ENCODE measurements at regions not wholly inside any gene's neighbourhood (a gene's known extent, or its start where the extent isn't known, plus 50 kb on each side); places are given as distances from the start of the nearest gene placed in this dataset.

DNA sequence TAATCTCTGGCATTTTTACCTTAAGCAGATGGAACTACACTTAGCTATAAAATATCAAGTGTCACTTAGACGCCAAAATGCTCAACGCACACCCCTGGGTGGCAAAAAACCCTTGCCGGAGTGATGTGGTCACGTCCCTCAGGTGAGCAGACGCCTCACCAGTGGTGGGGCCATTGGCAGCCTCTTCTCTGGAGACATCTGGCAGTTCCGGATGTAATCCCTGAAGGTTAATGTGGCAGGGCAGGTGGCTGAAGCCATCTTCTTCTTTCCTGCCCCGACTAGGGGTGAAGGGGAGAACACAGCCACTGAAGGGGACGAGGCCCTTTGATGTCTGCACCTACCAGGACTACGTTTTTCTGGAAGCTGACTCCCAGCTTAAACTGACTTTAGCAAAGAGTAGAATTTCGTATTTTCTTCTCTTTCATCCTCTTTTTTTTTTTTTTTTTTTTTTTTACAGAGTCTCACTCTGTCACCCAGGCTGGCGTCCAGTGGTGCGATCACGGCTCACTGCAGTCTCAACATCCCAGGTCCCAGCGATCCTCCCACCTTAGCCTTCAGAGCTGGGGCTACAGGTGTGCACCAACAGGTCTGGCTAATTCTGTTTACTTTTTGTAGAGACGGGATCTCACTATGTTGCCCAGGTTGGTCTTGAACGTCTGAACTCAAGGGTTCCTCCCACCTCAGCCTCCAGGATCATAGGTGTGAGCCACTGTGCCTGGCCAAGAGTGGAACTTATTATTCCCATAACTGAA is 152.1 kb downstream of the TTLL2 start:
- TF ChIP-seq, protein P1, sequence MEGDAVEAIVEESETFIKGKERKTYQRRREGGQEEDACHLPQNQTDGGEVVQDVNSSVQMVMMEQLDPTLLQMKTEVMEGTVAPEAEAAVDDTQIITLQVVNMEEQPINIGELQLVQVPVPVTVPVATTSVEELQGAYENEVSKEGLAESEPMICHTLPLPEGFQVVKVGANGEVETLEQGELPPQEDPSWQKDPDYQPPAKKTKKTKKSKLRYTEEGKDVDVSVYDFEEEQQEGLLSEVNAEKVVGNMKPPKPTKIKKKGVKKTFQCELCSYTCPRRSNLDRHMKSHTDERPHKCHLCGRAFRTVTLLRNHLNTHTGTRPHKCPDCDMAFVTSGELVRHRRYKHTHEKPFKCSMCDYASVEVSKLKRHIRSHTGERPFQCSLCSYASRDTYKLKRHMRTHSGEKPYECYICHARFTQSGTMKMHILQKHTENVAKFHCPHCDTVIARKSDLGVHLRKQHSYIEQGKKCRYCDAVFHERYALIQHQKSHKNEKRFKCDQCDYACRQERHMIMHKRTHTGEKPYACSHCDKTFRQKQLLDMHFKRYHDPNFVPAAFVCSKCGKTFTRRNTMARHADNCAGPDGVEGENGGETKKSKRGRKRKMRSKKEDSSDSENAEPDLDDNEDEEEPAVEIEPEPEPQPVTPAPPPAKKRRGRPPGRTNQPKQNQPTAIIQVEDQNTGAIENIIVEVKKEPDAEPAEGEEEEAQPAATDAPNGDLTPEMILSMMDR (IDR thresholded peaks at IDR 0.05), result no peak
- TF ChIP-seq ZFX (IDR thresholded peaks at IDR 0.05; ENCODE audit: borderline replicate concordance), result no peak
